ENCODE measurements at regions not wholly inside any gene's neighbourhood (a gene's known extent, or its start where the extent isn't known, plus 50 kb on each side); places are given as distances from the start of the nearest gene placed in this dataset.

DNA sequence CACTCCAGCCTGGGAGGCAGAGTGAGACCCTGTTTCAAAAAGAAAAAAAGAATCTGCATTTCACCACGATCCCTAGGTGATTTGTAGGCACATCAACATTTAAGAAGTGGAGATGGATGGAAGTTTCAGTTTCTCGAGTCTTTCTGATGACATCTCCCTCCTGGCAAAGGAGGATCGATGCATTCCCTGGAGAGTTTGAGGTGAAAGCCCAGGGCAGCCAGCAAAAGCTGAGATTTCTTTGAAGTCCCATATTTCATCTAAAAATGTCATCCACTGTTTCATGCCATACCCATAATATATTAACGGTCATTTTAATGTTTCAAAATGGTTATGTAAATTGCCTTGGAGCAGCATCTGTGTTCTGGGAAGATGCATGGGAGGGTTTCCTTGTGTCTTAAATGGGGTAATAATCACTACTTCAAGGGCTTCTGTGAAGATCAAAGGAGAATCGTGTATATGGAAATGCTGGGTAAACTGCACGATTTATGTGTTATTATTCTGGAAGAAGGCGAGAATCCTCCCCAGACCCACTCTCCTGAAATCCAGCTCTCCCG is 63.4 kb downstream of the KATNIP start:
- H4K91ac ChIP-seq (ENCODE audit: insufficient read depth, low read depth, low read length) = no peak overlapping the region
- no peaks in the 10 kb centered on the region for H4K20me1 ChIP-seq (ENCODE audit: insufficient read depth, low read length)
- 20% methylated on average over 1 of the region's 8 CpGs; no CpG with 5 or more reads in 1 of the 2 experiments for WGBS, 2 experiments (ENCODE audit: extremely low coverage in 2 of 2, insufficient read length in 1 of 2)
- no peak overlapping the region for H3K14ac ChIP-seq (replicated peaks; ENCODE audit: low read depth, low read length)
- in situ Hi-C loops (cut with MboI; ENCODE audit: low sequenced_read_pairs) = no loop called here
- H2AFZ ChIP-seq (replicated peaks; ENCODE audit: low read length, poor library complexity) = no peak overlapping the region
- H3K79me1 ChIP-seq (ENCODE audit: low read depth in 1 of 2, low read length in 2 of 2) = 0 out of 4 replicates have a peak, but pooled peaks cover 0 to 3% of the 10 kb centered on the region in 2 experiments
- no peak overlapping the region for H3K18ac ChIP-seq (ENCODE audit: low read depth, low read length)
- ATAC-seq (ENCODE audit: low read depth) (no peak), DNase-seq (no peak)
- H4K5ac ChIP-seq (ENCODE audit: low read depth, low read length) = no peak overlapping the region
- no peak overlapping the region for H3K23ac ChIP-seq (ENCODE audit: low read depth, low read length)
- H2BK15ac ChIP-seq (ENCODE audit: low read depth, low read length) = no peak overlapping the region
- H2BK120ac ChIP-seq (ENCODE audit: low read depth, low read length) = no peak overlapping the region
- TF ChIP-seq, protein P1, sequence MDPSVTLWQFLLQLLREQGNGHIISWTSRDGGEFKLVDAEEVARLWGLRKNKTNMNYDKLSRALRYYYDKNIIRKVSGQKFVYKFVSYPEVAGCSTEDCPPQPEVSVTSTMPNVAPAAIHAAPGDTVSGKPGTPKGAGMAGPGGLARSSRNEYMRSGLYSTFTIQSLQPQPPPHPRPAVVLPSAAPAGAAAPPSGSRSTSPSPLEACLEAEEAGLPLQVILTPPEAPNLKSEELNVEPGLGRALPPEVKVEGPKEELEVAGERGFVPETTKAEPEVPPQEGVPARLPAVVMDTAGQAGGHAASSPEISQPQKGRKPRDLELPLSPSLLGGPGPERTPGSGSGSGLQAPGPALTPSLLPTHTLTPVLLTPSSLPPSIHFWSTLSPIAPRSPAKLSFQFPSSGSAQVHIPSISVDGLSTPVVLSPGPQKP (IDR thresholded peaks at IDR 0.05; ENCODE audit: borderline replicate concordance, low read depth, low read length) = no peak
- TF ChIP-seq, protein P2, sequence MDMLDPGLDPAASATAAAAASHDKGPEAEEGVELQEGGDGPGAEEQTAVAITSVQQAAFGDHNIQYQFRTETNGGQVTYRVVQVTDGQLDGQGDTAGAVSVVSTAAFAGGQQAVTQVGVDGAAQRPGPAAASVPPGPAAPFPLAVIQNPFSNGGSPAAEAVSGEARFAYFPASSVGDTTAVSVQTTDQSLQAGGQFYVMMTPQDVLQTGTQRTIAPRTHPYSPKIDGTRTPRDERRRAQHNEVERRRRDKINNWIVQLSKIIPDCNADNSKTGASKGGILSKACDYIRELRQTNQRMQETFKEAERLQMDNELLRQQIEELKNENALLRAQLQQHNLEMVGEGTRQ (IDR thresholded peaks at IDR 0.05; ENCODE audit: low read depth, low read length) = no peak
- TF ChIP-seq BHLHE40 (IDR thresholded peaks at IDR 0.05; ENCODE audit: low read depth, low read length) = no peak
- TF ChIP-seq MAFK (IDR thresholded peaks at IDR 0.05; ENCODE audit: low read depth, low read length) = no peak
- no peak for TF ChIP-seq MXI1 (IDR thresholded peaks at IDR 0.05; ENCODE audit: borderline replicate concordance, low read depth, low read length)
- TF ChIP-seq POLR2A (IDR thresholded peaks at IDR 0.05; ENCODE audit: low read depth, low read length) = no peak
- TF ChIP-seq CHD1 (IDR thresholded peaks at IDR 0.05; ENCODE audit: low read depth, low read length) = no peak
- TF ChIP-seq RCOR1 (IDR thresholded peaks at IDR 0.05; ENCODE audit: insufficient replicate concordance, low read length) = no peak
- no peak overlapping the region for H2BK5ac ChIP-seq (ENCODE audit: low read depth, low read length, poor library complexity, severe bottlenecking)
- dilution Hi-C loops (cut with HindIII; ENCODE audit: low sequenced_read_pairs, unreplicated experiment) = no loop called here
- no TSS peak for BruUV-seq (replicated peaks)
- peaks cover 1% of the 10 kb centered on the region; the same call in 1 of the 2 replicates for H3K4me1 ChIP-seq (ENCODE audit: control insufficient read depth, insufficient read depth, low read length)
- H3K9me3 ChIP-seq (ENCODE audit: control insufficient read depth, insufficient read depth, low read length) = no peaks in the 10 kb centered on the region
- no peak overlapping the region for H2BK20ac ChIP-seq (ENCODE audit: low read depth, low read length)
- H3K36me3 ChIP-seq (ENCODE audit: control insufficient read depth, insufficient read depth, low read length) = peaks cover 3% of the 10 kb centered on the region; the same call in 1 of the 2 replicates
- H2AK9ac ChIP-seq (replicated peaks; ENCODE audit: low read depth, low read length, poor library complexity) = no peak overlapping the region
- no peak overlapping the region for H3K27ac ChIP-seq (ENCODE audit: insufficient read depth, low read length)
- no peak overlapping the region for H3K4ac ChIP-seq (ENCODE audit: low read depth, low read length)
- ChIA-PET CTCF (interaction anchor here (0.7 kb wide), 1 partner anchor 44 kb away, joined by 10 read pairs; no protein-coding TSS in a partner anchor), POLR2A (ENCODE audit: unreplicated experiment) (no interaction called here)
- H4K8ac ChIP-seq (ENCODE audit: low read depth in 2 of 2, low read length in 2 of 2) = no peak overlapping the region
- H3K27me3 ChIP-seq (ENCODE audit: control insufficient read depth, insufficient read depth, low read length) = no peaks in the 10 kb centered on the region
- peaks cover 10% of the 10 kb centered on the region for H3K9me1 ChIP-seq (ENCODE audit: insufficient read depth, low read length)
- H3K4me3 ChIP-seq (ENCODE audit: insufficient read depth, low read depth, low read length) = no peak overlapping the region
- H3K56ac ChIP-seq (ENCODE audit: extremely low read depth, insufficient read depth, low read length) = no peak overlapping the region
- intact Hi-C loops (cut with micrococcal nuclease) = no loop called here
- no peak overlapping the region for H3K9ac ChIP-seq (ENCODE audit: low read depth, low read length)
- H3K4me2 ChIP-seq (ENCODE audit: low read depth, low read length) = no peak overlapping the region
- H2AK5ac ChIP-seq (ENCODE audit: low read depth, low read length) = no peak overlapping the region

All from IMR-90 (cell line).